GM12872 (cell line): ENCODE measurements at regions not wholly inside any gene's neighbourhood (a gene's known extent, or its start where the extent isn't known, plus 50 kb on each side); places are given as distances from the start of the nearest gene placed in this dataset.

Experiments
- TF ChIP-seq, protein P1 (sequence below): IDR thresholded peaks from 3 replicates; pipeline ENCODE4 v1.5.1; 2011; ENCODE audit warnings: low read depth, mild to moderate bottlenecking, low read length, moderate library complexity; ENCODE audit not compliant: insufficient read depth

DNA sequence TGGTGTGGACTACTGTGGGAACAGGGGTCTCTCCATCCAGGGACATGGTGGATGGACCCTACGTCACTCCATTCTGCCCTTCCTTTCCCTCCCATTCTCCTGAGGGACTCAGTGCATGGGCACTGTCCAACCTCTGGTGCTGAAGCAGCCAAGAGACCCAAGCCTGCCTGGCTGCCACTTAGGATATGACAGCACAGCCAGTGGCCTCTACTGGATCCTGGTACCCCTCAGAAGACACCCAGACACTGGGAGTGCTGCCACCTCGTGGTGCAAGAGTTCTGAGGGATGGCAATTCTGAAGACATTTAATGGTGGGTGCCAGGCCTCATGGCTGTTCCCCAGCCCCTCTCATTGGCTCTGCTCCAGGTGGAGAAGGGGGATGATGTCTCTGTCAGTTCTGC is 767.8 kb downstream of the SPATA31A6 start:
- TF ChIP-seq, protein P1, sequence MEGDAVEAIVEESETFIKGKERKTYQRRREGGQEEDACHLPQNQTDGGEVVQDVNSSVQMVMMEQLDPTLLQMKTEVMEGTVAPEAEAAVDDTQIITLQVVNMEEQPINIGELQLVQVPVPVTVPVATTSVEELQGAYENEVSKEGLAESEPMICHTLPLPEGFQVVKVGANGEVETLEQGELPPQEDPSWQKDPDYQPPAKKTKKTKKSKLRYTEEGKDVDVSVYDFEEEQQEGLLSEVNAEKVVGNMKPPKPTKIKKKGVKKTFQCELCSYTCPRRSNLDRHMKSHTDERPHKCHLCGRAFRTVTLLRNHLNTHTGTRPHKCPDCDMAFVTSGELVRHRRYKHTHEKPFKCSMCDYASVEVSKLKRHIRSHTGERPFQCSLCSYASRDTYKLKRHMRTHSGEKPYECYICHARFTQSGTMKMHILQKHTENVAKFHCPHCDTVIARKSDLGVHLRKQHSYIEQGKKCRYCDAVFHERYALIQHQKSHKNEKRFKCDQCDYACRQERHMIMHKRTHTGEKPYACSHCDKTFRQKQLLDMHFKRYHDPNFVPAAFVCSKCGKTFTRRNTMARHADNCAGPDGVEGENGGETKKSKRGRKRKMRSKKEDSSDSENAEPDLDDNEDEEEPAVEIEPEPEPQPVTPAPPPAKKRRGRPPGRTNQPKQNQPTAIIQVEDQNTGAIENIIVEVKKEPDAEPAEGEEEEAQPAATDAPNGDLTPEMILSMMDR: 0 out of 3 replicates have a peak, but pooled peaks have one; percentile 17
